GM18861 (cell line): ENCODE measurements at regions not wholly inside any gene's neighbourhood (a gene's known extent, or its start where the extent isn't known, plus 50 kb on each side); places are given as distances from the start of the nearest gene placed in this dataset.

Experiments used
- ATAC-seq: cut with Tn5 transposase; IDR thresholded peaks from one replicate; pipeline ENCODE4 v1.9.1; 2021; ENCODE audit not compliant: unreplicated experiment

DNA sequence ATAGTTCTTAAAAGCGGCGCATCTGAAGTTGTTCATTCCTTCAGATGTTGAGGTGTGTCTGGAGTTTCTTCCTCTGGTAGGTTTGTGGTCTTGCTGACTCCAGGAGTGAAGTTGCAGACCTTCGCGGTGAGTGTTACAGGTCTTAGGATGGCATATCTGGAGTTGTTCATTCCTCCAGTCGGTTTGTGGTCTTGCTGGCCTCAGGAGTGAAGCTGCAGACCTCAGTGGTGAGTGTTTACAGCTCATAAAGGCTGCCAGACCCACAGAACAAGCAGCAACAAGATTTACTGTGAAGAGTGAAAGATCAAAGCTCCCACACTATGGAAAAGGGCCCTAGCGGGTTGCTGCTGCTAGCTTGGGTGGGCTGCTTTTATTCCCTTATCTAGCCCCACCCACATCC, 201.7 kb upstream of the PDGFD start:
- ATAC-seq: no peak

DNA sequence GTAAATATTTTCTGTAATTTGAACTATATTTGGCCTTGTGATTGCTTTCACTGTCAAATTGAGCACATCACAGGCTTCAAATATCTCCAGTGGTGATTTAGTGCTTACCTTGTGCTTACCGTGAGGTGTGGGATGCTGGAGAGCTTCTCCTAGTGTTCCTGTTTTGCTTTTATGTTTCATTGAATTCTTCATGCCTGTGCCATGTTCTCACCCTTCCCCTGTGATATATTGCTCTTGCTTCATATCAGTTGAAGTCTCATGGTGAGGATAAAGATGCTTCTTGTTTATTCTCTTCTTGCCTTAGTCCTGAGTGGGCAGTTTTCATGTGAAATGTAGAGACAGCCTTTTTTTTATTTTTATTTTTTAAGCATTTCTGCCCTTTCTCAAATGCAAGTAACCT, 198.0 kb upstream of the PDGFD start:
- ATAC-seq: no peak

DNA sequence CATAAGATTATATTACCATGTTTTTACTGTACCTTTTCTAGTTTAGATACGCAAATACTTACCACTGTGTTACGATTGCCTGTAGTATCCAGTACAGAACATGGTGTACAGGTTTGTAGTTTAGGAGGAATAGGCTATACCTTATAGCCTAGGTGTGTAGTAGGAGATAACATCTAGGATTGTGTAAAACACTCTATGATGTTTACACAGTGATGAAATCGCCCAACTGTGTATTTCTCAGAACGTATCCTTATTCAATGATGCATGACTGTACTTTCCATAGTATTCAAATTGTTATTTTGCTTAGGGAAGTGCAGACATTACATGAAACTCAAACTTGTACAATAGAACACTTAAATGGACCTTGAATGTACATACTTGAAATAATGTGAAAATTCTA, 188.1 kb upstream of the PDGFD start:
- ATAC-seq: no peak

DNA sequence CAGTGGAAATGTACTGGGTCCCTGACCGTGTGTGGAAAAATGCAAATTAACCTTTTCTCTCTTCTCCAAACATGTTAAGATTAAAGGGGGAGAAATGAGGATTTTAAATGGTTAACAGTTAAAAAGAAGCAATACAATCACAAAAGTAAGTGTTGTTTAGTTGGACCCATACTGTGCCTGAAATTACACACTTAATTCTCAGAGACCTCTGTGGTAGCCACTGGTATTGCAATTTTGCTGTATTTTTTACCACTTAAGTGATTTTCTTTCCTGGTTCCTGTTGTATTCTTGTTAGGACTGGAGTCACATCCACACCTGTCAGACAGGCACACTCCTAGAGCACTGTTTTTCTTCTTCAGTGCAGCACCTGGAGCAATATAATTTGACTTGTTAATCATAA, 179.6 kb upstream of the PDGFD start:
- peak; percentile 75 for ATAC-seq

DNA sequence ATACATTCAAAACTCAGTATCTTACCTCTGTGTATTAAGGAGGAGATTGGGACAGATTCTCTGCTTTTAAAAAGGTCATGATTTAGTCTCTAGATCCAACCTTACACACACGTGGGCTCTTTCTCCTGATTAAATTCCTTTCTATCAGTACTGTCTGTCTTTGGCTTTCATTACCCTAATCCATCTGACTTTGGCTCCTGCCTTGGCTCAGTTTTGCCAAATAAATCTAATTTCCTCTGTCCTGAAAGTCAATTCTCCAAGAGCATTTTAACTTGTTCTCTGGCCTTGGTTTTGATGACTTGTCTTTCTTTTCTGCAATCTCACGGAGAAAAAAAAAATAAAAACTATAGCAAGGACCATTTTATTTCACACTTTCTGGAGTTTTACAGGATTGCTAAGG, 176.6 kb upstream of the PDGFD start:
- ATAC-seq: no peak

DNA sequence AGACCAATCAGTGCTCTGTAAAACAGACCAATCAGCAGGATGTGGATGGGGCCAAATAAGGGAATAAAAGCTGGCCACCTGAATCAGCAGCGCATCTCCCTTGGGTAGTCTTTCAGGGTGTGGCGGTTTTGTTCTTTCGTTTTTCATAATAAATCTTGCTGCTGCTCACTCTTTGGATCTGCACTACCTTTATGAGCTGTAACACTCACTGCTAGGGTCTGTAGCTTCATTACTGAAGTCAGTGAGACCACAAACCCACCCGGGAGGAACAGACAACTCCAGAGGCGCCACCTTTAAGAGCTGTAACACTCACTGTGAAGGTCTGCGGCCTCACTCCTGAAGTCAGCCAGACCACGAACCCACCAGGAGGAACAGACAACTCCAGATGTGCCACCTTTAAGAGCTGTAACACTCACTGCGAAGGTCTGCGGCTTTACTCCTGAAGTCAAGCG, 175.5 kb upstream of the PDGFD start:
- no peak for ATAC-seq

DNA sequence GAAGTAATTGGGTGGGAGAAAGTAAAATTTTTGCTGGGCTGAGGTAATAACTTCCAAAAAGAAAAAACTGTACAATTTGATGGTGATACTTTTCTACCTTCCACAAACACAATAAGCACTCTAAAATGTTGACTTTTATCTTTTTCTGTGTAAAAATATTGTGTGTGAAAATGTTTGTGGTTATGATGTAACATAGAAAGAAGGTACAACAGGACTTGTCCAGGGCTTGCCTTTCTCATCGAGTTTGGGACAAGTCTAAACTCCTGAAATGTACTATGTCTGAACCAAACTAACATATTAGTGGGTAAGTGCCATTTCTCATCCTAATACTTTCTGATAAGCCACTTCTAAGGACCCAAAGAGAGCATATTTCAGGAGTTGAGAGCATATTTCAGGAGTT, 174.2 kb upstream of the PDGFD start:
- no peak for ATAC-seq

DNA sequence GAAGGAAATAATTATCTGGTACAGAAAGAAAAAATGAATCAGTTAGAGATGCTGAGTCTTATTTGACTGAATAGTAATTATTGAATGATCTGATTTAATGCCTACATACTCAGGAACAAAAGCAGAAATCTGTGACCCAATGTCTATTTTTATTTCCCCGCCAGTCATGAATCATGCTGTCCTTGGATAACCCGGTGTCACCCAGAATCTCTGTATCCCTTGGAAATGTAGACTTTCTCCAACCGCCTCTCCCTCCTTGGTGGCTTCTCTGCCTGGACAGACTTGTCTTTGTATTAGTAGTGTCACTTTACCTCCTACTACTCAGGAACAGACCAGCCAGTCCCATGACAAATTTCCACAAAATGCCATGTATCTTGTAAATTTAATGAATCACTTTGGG, 173.3 kb upstream of the PDGFD start:
- ATAC-seq: no peak

DNA sequence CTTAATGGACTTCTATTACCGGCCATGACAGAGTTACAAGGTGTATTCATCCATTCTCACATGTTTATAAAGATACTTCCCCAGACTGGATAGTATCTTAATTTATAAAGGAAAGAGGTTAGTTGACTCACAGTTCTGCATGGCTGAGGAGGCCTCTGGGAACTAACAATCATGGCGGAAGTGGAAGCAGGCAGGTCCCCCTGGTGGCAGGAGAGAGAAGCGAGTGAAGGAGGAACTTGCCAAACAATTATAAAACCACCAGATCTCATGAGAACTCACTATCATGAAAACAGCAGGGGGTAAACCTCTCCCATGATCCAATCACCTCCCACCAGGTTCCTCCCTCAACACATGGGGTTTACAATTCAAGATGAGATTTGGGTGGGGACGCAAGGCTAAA, 170.0 kb upstream of the PDGFD start:
- no peak for ATAC-seq

DNA sequence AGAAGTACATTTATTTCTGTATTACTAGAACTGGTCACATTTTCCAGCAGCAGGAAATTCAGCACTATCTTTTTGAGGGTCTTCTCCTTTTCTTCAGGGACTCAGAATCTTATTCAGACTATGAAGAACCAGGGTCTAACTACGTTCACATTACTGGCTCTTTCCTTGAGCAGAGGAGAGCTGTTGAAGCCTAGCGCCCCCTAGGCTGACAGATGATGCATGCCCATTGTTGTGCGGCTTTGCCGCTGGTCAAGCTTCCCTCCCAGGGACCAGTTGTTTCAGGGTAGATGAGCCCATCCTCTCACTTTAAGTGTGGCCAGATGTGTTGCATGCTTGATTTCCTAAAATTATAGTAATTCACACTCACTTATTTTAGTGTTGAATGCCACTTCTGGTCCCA, 168.2 kb upstream of the PDGFD start:
- no peak for ATAC-seq

DNA sequence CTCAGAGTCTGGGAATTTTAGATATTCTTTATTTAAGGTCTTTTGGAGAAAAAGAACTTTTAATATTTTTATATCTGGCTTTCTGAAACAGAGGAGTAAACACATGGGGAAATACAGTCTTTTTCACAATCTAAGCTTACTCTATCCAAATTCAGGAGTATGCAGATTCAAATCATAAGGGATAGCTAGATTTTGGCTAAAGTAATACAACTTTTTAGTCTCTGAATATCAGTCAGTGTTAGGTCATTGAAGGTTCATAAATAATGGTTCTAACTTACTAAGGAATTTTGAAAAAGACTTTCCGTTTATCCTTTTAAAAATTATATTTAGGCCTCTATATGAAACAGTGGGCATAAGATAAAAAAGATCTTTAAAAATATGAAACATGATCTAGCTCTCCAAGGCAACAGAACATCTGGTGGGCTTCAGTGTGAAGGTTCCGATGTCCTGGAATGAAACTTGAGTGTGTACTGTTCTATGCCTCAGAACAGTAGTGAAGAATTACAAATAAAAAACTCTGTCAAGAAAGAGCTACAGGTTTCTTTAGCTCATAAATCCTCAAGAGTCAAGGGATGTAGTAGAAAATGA, 165.2 kb upstream of the PDGFD start:
- no peak for ATAC-seq

DNA sequence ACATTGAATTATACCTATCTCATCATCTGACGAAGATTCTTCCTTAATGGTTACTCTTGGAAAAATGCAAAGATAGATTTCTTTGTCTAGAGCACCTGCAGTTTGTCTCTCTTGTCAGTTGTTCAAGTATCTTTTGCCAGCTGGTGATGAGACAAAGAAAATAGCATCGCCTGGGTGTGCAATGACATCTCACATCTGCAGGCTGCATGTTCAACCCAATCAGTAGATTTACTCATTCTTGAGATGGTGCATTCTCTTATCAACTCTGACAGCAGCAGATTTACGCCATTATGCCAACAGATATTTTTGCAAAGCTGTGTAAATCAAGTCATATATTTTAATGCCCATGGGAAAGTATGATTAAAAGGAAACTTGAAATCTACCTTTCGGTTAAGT, 164.6 kb upstream of the PDGFD start:
- ATAC-seq: no peak

DNA sequence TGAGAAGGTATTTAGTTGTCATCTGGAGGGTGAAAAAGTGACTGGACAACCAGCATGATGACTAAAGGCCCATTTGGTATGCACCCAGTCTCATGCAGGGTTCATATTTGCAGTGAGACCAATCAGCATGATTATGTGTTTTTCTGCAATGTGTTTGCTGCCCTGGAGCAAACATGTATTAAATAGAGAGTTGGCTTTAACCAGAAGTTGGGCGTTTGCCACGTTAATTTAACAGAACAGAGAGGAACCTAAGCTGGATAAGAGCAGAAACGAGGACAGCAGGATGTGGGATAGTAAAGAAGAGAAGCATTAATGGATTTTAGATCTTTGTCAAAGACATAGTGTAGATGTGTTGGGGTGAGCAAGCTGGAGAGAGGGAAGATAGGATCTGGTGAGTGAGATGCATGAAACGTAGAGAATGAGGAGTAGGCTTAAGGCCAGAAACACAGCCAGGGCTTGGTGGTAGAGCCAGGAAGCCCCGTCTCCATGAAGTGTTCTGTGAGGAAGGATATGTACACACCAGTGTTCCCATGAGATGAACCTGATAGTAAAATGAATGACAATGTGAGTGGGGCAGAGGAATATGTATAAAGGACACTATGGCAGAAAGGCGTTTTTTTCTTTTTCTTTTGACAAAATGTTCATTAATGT, 164.0 kb upstream of the PDGFD start:
- ATAC-seq: no peak

DNA sequence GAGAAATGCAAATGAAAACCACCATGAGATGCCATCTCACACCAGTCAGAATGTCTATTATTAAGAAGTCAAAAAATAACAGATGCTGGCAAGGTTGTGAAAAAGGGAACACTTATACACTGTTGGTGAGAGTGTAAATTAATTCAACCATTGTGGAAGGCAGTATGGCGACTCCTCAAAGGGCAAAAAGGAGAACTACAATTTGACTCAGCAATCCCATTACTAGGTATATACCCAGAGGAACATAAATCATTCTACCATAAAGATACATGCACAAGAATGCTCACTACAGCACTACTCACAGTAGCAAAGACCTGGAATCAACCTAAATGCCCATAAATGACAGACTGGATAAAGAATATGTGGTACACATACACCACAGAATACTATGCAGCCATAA, 161.1 kb upstream of the PDGFD start:
- no peak for ATAC-seq

DNA sequence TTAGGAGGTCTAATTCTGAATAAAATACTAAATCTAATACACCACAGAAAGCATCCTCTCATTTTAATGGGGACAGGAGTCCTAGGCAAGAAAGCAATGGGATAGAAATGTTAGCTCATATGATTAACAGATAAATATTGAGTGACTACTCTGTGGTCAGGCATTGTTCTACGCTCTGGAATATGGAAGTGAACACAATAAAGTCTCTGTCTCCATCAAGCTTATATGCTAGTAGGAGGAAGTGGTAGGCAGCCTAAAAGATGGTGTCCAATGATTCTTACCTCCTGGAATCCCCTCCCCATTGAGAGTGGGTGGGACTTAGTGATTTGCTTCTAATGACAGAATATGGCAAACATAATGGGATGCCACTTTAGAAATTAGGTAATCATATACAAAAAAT, 160.3 kb upstream of the PDGFD start:
- ATAC-seq: no peak

DNA sequence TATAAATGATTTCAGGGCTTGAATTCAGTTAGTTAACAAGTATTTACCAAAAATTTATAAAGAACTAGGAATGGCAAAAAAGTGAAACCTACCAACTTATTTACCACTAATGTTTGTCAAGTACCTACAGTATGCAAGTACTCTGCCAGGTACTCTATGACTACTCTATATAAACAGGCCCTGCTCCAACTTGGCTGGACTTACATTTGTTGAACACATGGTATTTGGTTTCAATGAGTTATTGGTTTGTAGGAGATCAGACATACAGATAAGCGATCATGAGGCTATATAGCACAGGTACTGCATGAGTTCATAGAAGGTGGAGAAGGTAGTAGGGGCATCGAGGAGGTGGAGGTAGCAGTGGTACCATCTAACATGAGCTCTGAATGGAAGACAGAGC, 159.9 kb upstream of the PDGFD start:
- ATAC-seq: no peak

DNA sequence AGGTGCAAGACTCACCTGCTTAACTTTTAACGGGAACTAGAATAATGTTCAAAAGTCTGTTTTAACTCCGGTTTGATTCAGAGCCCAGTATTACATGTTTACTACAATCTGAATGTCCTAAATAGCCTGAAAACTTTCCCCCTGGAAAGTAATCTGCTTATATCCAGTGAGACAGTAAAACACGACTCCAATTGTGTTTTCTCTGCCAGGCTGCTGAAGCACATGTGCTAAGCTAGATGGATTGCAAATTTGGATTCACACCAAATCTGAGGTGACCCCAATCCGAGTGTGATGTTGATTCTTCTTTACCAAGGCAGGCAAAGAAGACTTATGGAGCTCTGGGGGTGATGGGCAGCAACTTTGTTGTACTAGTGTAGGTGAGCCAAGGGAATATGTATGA, 158.7 kb upstream of the PDGFD start:
- no peak for ATAC-seq

DNA sequence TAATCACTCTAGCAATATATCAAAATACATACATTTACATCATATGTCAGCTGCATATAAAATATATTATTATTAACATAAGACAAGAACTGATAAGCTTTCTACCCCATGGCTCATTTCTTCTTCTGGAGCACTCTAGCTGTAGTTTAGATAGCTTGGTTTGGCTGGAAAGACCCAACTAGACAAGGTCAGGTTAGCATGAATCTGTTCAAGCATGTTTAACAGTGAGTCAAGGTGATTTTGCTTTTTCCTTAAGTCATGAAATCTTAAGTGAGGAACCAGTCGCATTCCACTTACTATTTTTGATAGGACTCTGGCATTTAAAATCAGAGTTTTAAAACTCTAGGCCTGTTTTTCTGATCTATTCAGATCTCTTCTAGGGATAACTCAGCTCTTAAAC, 157.0 kb upstream of the PDGFD start:
- ATAC-seq: no peak

DNA sequence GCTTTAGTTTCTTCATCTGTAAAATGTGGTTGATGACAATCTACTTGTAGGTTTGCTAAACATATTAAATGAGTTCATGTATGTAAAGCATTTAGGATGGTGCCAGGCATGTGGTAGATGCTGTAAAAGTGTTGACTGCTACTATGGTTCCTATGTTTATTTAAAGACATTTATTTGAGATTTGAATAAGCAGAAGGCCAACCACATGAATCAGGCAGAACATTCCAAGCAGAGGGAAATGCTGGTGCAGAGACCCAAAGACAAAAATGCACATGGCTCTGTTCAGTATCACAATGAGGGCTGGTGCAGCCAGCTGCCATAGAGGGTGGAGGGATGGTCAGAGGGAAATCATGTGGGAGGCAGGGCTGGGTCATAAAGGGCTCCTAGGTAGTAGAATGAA, 156.2 kb upstream of the PDGFD start:
- no peak for ATAC-seq

DNA sequence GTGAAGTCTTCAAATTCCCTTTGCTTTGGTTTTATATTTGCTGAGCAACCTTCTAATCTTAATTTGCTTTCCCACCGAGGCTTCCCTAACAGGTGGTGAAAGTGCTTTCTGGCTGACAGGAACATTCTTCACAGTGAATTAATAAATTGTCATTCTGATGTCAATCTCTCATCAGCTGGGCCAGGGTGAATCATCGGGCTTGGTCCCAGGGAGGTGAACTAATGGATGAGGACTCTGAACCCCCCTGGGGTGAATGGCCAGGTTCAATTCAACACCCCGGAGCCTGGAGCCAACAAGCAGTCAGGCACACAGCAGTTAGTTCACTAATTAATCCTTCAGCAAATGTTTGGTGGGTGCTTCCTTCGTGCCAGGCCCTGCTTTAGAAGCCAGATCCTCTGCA, 155.4 kb upstream of the PDGFD start:
- ATAC-seq: no peak

DNA sequence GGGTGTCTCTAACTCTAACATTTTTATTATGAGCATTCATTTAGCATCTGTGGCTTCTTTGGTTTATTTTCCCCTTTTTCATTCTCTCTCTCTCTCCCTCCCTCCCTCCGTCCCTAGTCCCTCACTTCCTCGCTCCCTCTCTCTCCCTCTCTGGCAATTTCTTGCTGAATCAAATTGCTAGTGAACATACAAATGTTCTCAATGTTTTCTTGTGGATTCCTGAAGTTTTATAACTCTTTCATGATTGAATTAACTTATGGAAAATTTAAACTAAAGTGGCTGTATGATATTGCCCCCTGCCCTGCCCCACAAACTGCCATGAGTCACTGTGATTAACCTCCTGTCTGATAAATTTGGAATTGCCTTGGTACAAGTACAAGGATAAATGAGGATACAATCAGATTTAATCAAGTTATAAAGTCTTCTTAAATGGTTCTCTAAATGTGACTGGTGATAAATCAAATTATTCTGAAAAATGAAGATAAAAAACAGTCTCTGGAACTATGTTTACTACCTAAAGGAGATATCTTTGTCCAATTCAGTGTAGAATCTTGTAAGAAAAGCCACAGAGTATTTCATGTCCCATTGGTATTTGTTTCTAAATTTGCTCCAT, 143.0 kb upstream of the PDGFD start:
- no peak for ATAC-seq

DNA sequence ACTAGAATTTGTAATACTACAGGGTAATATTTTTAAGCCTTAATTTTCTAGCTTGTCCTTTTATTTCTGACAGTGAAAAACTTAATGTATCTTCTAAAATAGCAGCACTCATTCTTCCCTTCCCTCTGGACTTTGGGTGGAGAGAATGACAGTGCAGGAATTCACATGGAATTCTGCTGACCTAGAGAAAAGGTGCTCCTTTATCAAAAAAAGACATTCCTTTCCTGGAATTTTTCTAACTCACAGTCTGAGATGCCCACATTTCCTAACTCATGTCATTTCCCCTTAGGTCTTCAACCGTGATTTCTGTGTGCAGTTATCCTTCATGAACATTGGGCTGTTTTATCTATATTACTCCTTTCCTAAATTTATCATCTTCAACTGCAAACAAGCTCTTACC, 137.8 kb upstream of the PDGFD start:
- ATAC-seq: no peak

DNA sequence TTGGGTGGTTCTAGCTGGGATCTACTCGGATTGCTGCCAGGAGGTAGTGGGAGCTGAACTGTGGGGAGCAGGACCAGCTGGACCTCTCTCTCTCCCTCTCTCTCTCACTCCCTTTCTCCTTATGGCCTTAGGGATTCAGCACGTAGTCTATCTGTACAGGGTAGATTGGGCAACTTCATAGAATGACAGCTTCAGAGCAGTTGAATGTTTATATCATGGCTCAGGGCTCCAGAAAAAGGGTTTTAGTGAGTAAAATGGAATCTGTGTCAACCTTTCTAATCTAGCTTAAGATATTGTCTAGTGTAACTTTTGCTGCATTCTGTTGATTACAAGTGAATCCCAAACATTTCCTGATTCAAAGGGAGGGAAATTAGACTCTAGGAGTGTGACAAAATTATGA, 127.7 kb upstream of the PDGFD start:
- no peak for ATAC-seq
